H9 (cell line): ENCODE measurements at regions not wholly inside any gene's neighbourhood (a gene's known extent, or its start where the extent isn't known, plus 50 kb on each side); places are given as distances from the start of the nearest gene placed in this dataset.

Experiments
- DNase-seq: peaks from one replicate; pipeline ENCODE4 v3.0.0-alpha.2; 2017
- H2AFZ ChIP-seq: one replicate; pipeline ENCODE4 v1.6.1; 2013; ENCODE audit warnings: mild to moderate bottlenecking, low read length, control low read depth, moderate library complexity
- H2AK5ac ChIP-seq: 2 replicates; pipeline ENCODE4 v1.6.1; 2013; ENCODE audit warnings: low read length, control low read depth, mixed read lengths; ENCODE audit not compliant: insufficient read length
- H2BK120ac ChIP-seq: one replicate; pipeline ENCODE4 v1.6.1; 2013; ENCODE audit warnings: low read depth, mild to moderate bottlenecking, low read length, control low read depth, inconsistent platforms; ENCODE audit not compliant: poor library complexity, severe bottlenecking
- H2BK12ac ChIP-seq: 2 replicates; pipeline ENCODE4 v1.6.1; 2013; ENCODE audit warnings: low read length, control low read depth, mixed read lengths, low read depth; ENCODE audit not compliant: insufficient read length
- H2BK15ac ChIP-seq: 2 replicates; pipeline ENCODE4 v1.6.1; 2013; ENCODE audit warnings: low read depth, low read length, control low read depth
- H2BK20ac ChIP-seq: one replicate; pipeline ENCODE4 v1.6.1; 2013; ENCODE audit warnings: low read depth, mild to moderate bottlenecking, low read length, control low read depth, inconsistent platforms; ENCODE audit not compliant: poor library complexity, severe bottlenecking
- H2BK5ac ChIP-seq: 2 replicates; pipeline ENCODE4 v1.6.1; 2013; ENCODE audit warnings: low read length, control low read depth, mixed read lengths; ENCODE audit not compliant: insufficient read length
- H3K14ac ChIP-seq: 2 replicates; pipeline ENCODE4 v1.6.1; 2013; ENCODE audit warnings: low read length, control low read depth; ENCODE audit not compliant: insufficient read depth
- H3K18ac ChIP-seq: 2 replicates; pipeline ENCODE4 v1.6.1; 2013; ENCODE audit warnings: low read depth, mild to moderate bottlenecking, mixed read lengths, low read length, control low read depth; ENCODE audit not compliant: insufficient read length
- H3K23ac ChIP-seq: 2 replicates; pipeline ENCODE4 v1.6.1; 2013; ENCODE audit warnings: low read length, control low read depth, mixed read lengths, low read depth; ENCODE audit not compliant: insufficient read length
- H3K23me2 ChIP-seq: 2 replicates; pipeline ENCODE4 v1.6.1; 2013; ENCODE audit warnings: low read depth, mild to moderate bottlenecking, mixed read lengths, low read length, control low read depth; ENCODE audit not compliant: insufficient read length, poor library complexity, severe bottlenecking
- H3K27ac ChIP-seq: 2 replicates; pipeline ENCODE4 v1.5.1; 2013; ENCODE audit warnings: low read length, control low read depth, mixed read lengths, low read depth; ENCODE audit not compliant: insufficient read length
- H3K27me3 ChIP-seq: 2 replicates; pipeline ENCODE4 v1.6.1; 2013; ENCODE audit warnings: low read length, control low read depth, inconsistent platforms; ENCODE audit not compliant: insufficient read depth
- H3K4ac ChIP-seq: 2 replicates; pipeline ENCODE4 v1.6.1; 2013; ENCODE audit warnings: low read depth, mild to moderate bottlenecking, control low read depth, inconsistent platforms, low read length, moderate library complexity
- H3K4me1 ChIP-seq: 2 replicates; pipeline ENCODE4 v1.6.1; 2013; ENCODE audit warnings: low read length, control low read depth, inconsistent platforms; ENCODE audit not compliant: insufficient read depth
- H3K4me2 ChIP-seq: 2 replicates; pipeline ENCODE4 v1.6.1; 2013; ENCODE audit warnings: low read length, control low read depth, mixed read lengths; ENCODE audit not compliant: insufficient read length, insufficient read depth
- H3K56ac ChIP-seq: 2 replicates; pipeline ENCODE4 v1.6.1; 2013; ENCODE audit warnings: low read depth, mild to moderate bottlenecking, mixed read lengths, low read length, control low read depth; ENCODE audit not compliant: insufficient read length
- H3K79me1 ChIP-seq: 2 replicates; pipeline ENCODE4 v1.6.1; 2013; ENCODE audit warnings: low read depth, mild to moderate bottlenecking, moderate library complexity, low read length, control low read depth, inconsistent platforms; ENCODE audit not compliant: insufficient read depth, poor library complexity, severe bottlenecking
- H3K79me2 ChIP-seq: 2 replicates; pipeline ENCODE4 v1.6.1; 2013; ENCODE audit warnings: low read length, control low read depth, inconsistent platforms; ENCODE audit not compliant: insufficient read depth
- H3K9ac ChIP-seq: 2 replicates; pipeline ENCODE4 v1.6.1; 2013; ENCODE audit warnings: low read length, control low read depth, mixed read lengths; ENCODE audit not compliant: insufficient read length; ENCODE audit errors: extremely low read depth
- H3K9me3 ChIP-seq: one replicate; pipeline ENCODE4 v1.6.1; 2013; ENCODE audit warnings: low read depth, low read length, inconsistent platforms; ENCODE audit not compliant: control insufficient read depth
- H3T11ph ChIP-seq: one replicate; pipeline ENCODE4 v1.6.1; 2013; ENCODE audit warnings: mild to moderate bottlenecking, low read length, control low read depth, inconsistent platforms
- H4K20me1 ChIP-seq: one replicate; pipeline ENCODE4 v1.6.1; 2013; ENCODE audit not compliant: control insufficient read depth, insufficient read length, insufficient read depth
- H4K5ac ChIP-seq: 2 replicates; pipeline ENCODE4 v1.6.1; 2013; ENCODE audit warnings: low read depth, mild to moderate bottlenecking, mixed read lengths, low read length, control low read depth; ENCODE audit not compliant: insufficient read length
- H4K8ac ChIP-seq: replicated peaks from 2 replicates; pipeline ENCODE4 v1.6.1; 2013; ENCODE audit warnings: low read length, control low read depth, mixed read lengths, low read depth; ENCODE audit not compliant: insufficient read length
- H4K91ac ChIP-seq: 2 replicates; pipeline ENCODE4 v1.6.1; 2013; ENCODE audit warnings: low read depth, mild to moderate bottlenecking, moderate library complexity, mixed read lengths, low read length, control low read depth; ENCODE audit not compliant: insufficient read length
- H3K27ac Mint-ChIP-seq, 3 experiments: 2 replicates in 2 of 3; 3 replicates in 1 of 3; pipeline ENCODE4 v1.8.0; 2020 to 2021; ENCODE audit warnings: mixed read lengths in 3 of 3, mild to moderate bottlenecking in 1 of 3, moderate library complexity in 1 of 3
- H3K27me3 Mint-ChIP-seq: 2 replicates; pipeline ENCODE4 v1.8.0; 2021; ENCODE audit warnings: low read depth, mild to moderate bottlenecking, moderate library complexity, mixed read lengths
- H3K36me3 Mint-ChIP-seq, 3 experiments: 2 replicates in 2 of 3; 3 replicates in 1 of 3; pipeline ENCODE4 v1.8.0; 2020 to 2021; ENCODE audit warnings: low read depth in 3 of 3, mixed read lengths in 3 of 3; ENCODE audit not compliant: insufficient read depth in 1 of 3
- H3K4me1 Mint-ChIP-seq, 2 experiments: 2 replicates each; pipeline ENCODE4 v1.8.0; 2020; ENCODE audit warnings: mixed read lengths in 2 of 2
- H3K4me3 Mint-ChIP-seq, 2 experiments: 2 replicates in 1 of 2; 3 replicates in 1 of 2; pipeline ENCODE4 v1.8.0; 2020 to 2021; ENCODE audit warnings: mild to moderate bottlenecking in 2 of 2, mixed read lengths in 2 of 2, moderate library complexity in 1 of 2
- H3K9me3 Mint-ChIP-seq, 2 experiments: 2 replicates in 1 of 2; 3 replicates in 1 of 2; pipeline ENCODE4 v1.8.0; 2020; ENCODE audit warnings: mild to moderate bottlenecking in 2 of 2, mixed read lengths in 2 of 2, moderate library complexity in 1 of 2
- CTCF ChIP-seq: fragments of 200-600 bp; sonication (generic); conservative IDR thresholded peaks from 3 replicates; pipeline ENCODE4 v1.8.0; 2021; ENCODE audit warnings: antibody characterized with exemption, mild to moderate bottlenecking
- WGBS: extraction: QIAGEN DNeasy Blood & Tissue Kit; methylation state at CpG from one replicate; pipeline ENCODE4 v1.1.7; 2013; ENCODE audit warnings: missing lambda C conversion rate, low lambda C conversion rate, mixed read lengths; ENCODE audit not compliant: insufficient read length; ENCODE audit errors: extremely low coverage; 5-methylcytosine and 5-hydroxymethylcytosine counted together

DNA sequence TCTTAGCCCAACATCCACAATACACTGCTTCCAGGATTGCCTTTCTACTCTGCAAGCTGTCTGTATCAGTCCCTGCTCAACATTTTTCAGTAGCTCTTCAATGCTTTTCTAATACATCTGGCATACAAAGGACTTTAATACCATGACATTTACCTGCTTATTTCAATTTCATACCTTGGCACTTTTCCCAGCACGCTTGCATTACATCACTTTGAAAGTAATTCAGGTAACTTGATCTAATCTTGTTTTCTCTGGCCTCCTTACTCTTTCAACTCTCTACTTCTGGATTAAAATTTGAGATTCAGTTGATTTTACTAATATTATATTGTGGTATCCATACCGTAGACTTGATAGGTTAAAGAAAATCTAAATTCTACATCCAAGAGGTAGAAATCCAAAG is 103.0 kb downstream of the PTGS2 start:
- Histone ChIP-seq H3K9ac (no peak overlapping the region), H3K27ac (no peak overlapping the region), H3K4ac (no peak overlapping the region), H4K91ac (no peak overlapping the region), H2AFZ (no peak overlapping the region), H3K14ac (no peak overlapping the region), H3K4me1 (no peaks in the 10 kb centered on the region), H3K56ac (no peak overlapping the region), H2BK120ac (no peak overlapping the region), H3K23ac (no peak overlapping the region), H3K4me2 (no peak overlapping the region), H4K8ac (no peak overlapping the region), H3T11ph (no peak overlapping the region), H2BK5ac (no peak overlapping the region), H3K23me2 (no peaks in the 10 kb centered on the region), H3K9me3 (no peaks in the 10 kb centered on the region), H4K20me1 (no peaks in the 10 kb centered on the region), H3K18ac (no peak overlapping the region), H4K5ac (no peak overlapping the region), H2BK15ac (no peak overlapping the region), H3K79me2 (no peaks in the 10 kb centered on the region), H2AK5ac (no peak overlapping the region), H2BK20ac (no peak overlapping the region), H2BK12ac (no peak overlapping the region), H3K27me3 (no peaks in the 10 kb centered on the region), H3K79me1 (no peaks in the 10 kb centered on the region)
- no CpG with 5 or more reads among the region's 2 CpGs for WGBS
- Mint-ChIP-seq H3K9me3 (no peaks in the 10 kb centered on the region), H3K27me3 (no peaks in the 10 kb centered on the region), H3K4me3 (no peak overlapping the region), H3K36me3 (no peaks in the 10 kb centered on the region), H3K27ac (no peak overlapping the region), H3K4me1 (no peaks in the 10 kb centered on the region)
- no peak for TF ChIP-seq CTCF
- no peak for DNase-seq
